ENCODE measurements at regions not wholly inside any gene's neighbourhood (a gene's known extent, or its start where the extent isn't known, plus 50 kb on each side); places are given as distances from the start of the nearest gene placed in this dataset.
"Not testable (repeated sequence)": the region's sequence is repeated elsewhere in the genome, so short reads cannot be mapped to it uniquely, and the experiment has no call there.

- not testable (repeated sequence) for H2BK120ac ChIP-seq (ENCODE audit: insufficient read depth, low read length, poor library complexity); H3K4me2 ChIP-seq (ENCODE audit: low read length); H2AK5ac ChIP-seq (ENCODE audit: low read length); H4K91ac ChIP-seq (ENCODE audit: low read depth, low read length); H3K9ac ChIP-seq (ENCODE audit: low read length); H2AFZ ChIP-seq (ENCODE audit: insufficient read depth, low read length, poor library complexity); H3K14ac ChIP-seq (ENCODE audit: low read length); H3K4me3 ChIP-seq (ENCODE audit: low read depth, low read length); H3K4me1 ChIP-seq (ENCODE audit: control insufficient read depth in 1 of 2, insufficient read depth in 2 of 2, low read length in 2 of 2); H3K9me3 ChIP-seq (ENCODE audit: insufficient read depth, low read depth, low read length); H3K27ac ChIP-seq (ENCODE audit: low read depth, low read length); H3K4ac ChIP-seq (ENCODE audit: low read depth, low read length); H3K36me3 ChIP-seq (ENCODE audit: control insufficient read depth in 1 of 2, insufficient read depth in 2 of 2, low read length in 2 of 2); H3K79me1 ChIP-seq (ENCODE audit: low read length); H4K8ac ChIP-seq (ENCODE audit: low read depth, low read length); H2BK5ac ChIP-seq (ENCODE audit: low read depth, low read length, poor library complexity); H4K12ac ChIP-seq (ENCODE audit: low read depth, low read length); H3K79me2 ChIP-seq (ENCODE audit: control insufficient read depth, insufficient read depth, low read length, poor library complexity); H3K18ac ChIP-seq (ENCODE audit: low read length); H3K27me3 ChIP-seq (ENCODE audit: insufficient read depth, low read length); H3K23ac ChIP-seq (ENCODE audit: low read length); H2BK12ac ChIP-seq (ENCODE audit: low read length)
- DNase-seq: peak in 1 of 2 donors; percentile 34
- WGBS (ENCODE audit: extremely low coverage, insufficient coverage, insufficient read length): no CpG with 5 or more reads among the region's 1 CpG
Measured at GRCh38 chr9:42412354-42412753, 228.9 kb downstream of the SPATA31A6 start.

DNA sequence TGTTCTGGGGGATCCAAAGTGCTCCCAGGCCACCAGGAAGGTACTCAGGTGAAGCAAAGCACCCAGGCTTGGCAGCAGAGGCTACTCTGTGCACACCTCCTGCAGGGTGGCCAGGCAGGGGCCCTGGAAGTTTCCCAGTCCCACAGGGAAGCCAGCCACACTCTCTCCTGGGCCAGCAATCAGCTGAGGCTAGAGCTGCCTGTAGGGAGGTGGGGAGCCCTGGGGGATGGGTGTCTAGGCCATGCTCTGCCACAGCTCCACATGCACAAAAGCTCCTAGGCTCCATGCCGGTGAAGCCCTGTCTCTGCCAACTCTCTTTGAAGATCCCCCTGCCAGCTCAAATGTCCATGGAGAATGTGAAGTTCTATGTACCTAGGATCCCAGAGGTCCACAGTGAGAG, 231.4 kb downstream of the SPATA31A6 start:
- not testable (repeated sequence) for H3K9me3 ChIP-seq (ENCODE audit: insufficient read depth, low read depth, low read length); H3K4me3 ChIP-seq (ENCODE audit: low read depth, low read length); H3K79me1 ChIP-seq (ENCODE audit: low read length); H4K91ac ChIP-seq (ENCODE audit: low read depth, low read length); H3K36me3 ChIP-seq (ENCODE audit: control insufficient read depth in 1 of 2, insufficient read depth in 2 of 2, low read length in 2 of 2); H3K9ac ChIP-seq (ENCODE audit: low read length); H2AK5ac ChIP-seq (ENCODE audit: low read length); H2AFZ ChIP-seq (ENCODE audit: insufficient read depth, low read length, poor library complexity); H4K12ac ChIP-seq (ENCODE audit: low read depth, low read length); H3K27me3 ChIP-seq (ENCODE audit: insufficient read depth, low read length); H3K4me1 ChIP-seq (ENCODE audit: control insufficient read depth in 1 of 2, insufficient read depth in 2 of 2, low read length in 2 of 2); H3K4ac ChIP-seq (ENCODE audit: low read depth, low read length); DNase-seq; H3K27ac ChIP-seq (ENCODE audit: low read depth, low read length); H3K18ac ChIP-seq (ENCODE audit: low read length); H3K23ac ChIP-seq (ENCODE audit: low read length); H2BK5ac ChIP-seq (ENCODE audit: low read depth, low read length, poor library complexity); H3K79me2 ChIP-seq (ENCODE audit: control insufficient read depth, insufficient read depth, low read length, poor library complexity); H3K4me2 ChIP-seq (ENCODE audit: low read length); H2BK12ac ChIP-seq (ENCODE audit: low read length); H4K8ac ChIP-seq (ENCODE audit: low read depth, low read length); H3K14ac ChIP-seq (ENCODE audit: low read length)
- peak overlapping the region; percentile 43 for H2BK120ac ChIP-seq (ENCODE audit: insufficient read depth, low read length, poor library complexity)
- WGBS (ENCODE audit: extremely low coverage, insufficient coverage, insufficient read length): no CpG with 5 or more reads among the region's 1 CpG

DNA sequence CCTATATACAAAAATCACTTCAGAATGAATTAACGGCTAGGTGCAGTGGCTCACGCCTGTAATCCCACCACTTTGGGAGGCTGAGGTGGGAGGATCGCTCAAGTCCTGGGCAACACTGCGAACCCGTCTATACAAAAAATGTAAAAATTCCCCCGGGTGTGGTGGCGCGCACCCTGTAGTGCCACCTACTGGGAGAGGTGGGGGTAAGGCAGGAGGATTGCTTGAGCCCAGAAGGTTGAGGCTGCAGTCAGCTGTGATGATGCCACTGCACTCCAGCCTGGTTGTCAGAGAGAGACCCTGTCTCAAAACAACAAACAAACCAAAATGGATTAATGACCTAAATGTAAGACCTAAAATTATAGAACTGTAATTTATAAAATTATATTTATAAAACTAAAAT, 236.2 kb downstream of the SPATA31A6 start:
- not testable (repeated sequence) for H3K18ac ChIP-seq (ENCODE audit: low read length); H3K4me1 ChIP-seq (ENCODE audit: control insufficient read depth in 1 of 2, insufficient read depth in 2 of 2, low read length in 2 of 2)

GRCh38 chr9:42420324-42420723, 236.9 kb downstream of the SPATA31A6 start:
- no CpG with 5 or more reads among the region's 2 CpGs for WGBS (ENCODE audit: extremely low coverage, insufficient coverage, insufficient read length)
- H3K18ac ChIP-seq (ENCODE audit: low read length): not testable (repeated sequence)

More for the DNA sequence above, 236.2 kb downstream of the SPATA31A6 start:
- not testable (repeated sequence) for H3K14ac ChIP-seq (ENCODE audit: low read length); H3K4me2 ChIP-seq (ENCODE audit: low read length); H3K79me1 ChIP-seq (ENCODE audit: low read length); H3K23ac ChIP-seq (ENCODE audit: low read length); H2BK5ac ChIP-seq (ENCODE audit: low read depth, low read length, poor library complexity); H2BK12ac ChIP-seq (ENCODE audit: low read length); H3K4me3 ChIP-seq (ENCODE audit: low read depth, low read length); H4K91ac ChIP-seq (ENCODE audit: low read depth, low read length); H2AK5ac ChIP-seq (ENCODE audit: low read length); H3K4ac ChIP-seq (ENCODE audit: low read depth, low read length); H3K9ac ChIP-seq (ENCODE audit: low read length); H2AFZ ChIP-seq (ENCODE audit: insufficient read depth, low read length, poor library complexity); H2BK120ac ChIP-seq (ENCODE audit: insufficient read depth, low read length, poor library complexity); H4K8ac ChIP-seq (ENCODE audit: low read depth, low read length); H3K27me3 ChIP-seq (ENCODE audit: insufficient read depth, low read length); H3K79me2 ChIP-seq (ENCODE audit: control insufficient read depth, insufficient read depth, low read length, poor library complexity); H3K27ac ChIP-seq (ENCODE audit: low read depth, low read length); H3K9me3 ChIP-seq (ENCODE audit: insufficient read depth, low read depth, low read length); DNase-seq; H4K12ac ChIP-seq (ENCODE audit: low read depth, low read length); H3K36me3 ChIP-seq (ENCODE audit: control insufficient read depth in 1 of 2, insufficient read depth in 2 of 2, low read length in 2 of 2)
- WGBS (ENCODE audit: extremely low coverage, insufficient coverage, insufficient read length): no CpG with 5 or more reads among the region's 8 CpGs

More at GRCh38 chr9:42420324-42420723, 236.9 kb downstream of the SPATA31A6 start:
- not testable (repeated sequence) for H3K9me3 ChIP-seq (ENCODE audit: insufficient read depth, low read depth, low read length); H3K9ac ChIP-seq (ENCODE audit: low read length); DNase-seq; H3K27ac ChIP-seq (ENCODE audit: low read depth, low read length); H3K4me3 ChIP-seq (ENCODE audit: low read depth, low read length); H3K4me1 ChIP-seq (ENCODE audit: control insufficient read depth in 1 of 2, insufficient read depth in 2 of 2, low read length in 2 of 2); H3K23ac ChIP-seq (ENCODE audit: low read length); H2AFZ ChIP-seq (ENCODE audit: insufficient read depth, low read length, poor library complexity); H3K4me2 ChIP-seq (ENCODE audit: low read length); H3K79me1 ChIP-seq (ENCODE audit: low read length); H2AK5ac ChIP-seq (ENCODE audit: low read length); H2BK12ac ChIP-seq (ENCODE audit: low read length); H2BK5ac ChIP-seq (ENCODE audit: low read depth, low read length, poor library complexity); H4K12ac ChIP-seq (ENCODE audit: low read depth, low read length); H3K36me3 ChIP-seq (ENCODE audit: control insufficient read depth in 1 of 2, insufficient read depth in 2 of 2, low read length in 2 of 2); H4K8ac ChIP-seq (ENCODE audit: low read depth, low read length); H2BK120ac ChIP-seq (ENCODE audit: insufficient read depth, low read length, poor library complexity); H4K91ac ChIP-seq (ENCODE audit: low read depth, low read length); H3K4ac ChIP-seq (ENCODE audit: low read depth, low read length); H3K27me3 ChIP-seq (ENCODE audit: insufficient read depth, low read length); H3K79me2 ChIP-seq (ENCODE audit: control insufficient read depth, insufficient read depth, low read length, poor library complexity); H3K14ac ChIP-seq (ENCODE audit: low read length)
